RWPE2 (cell line): ENCODE measurements at regions not wholly inside any gene's neighbourhood (a gene's known extent, or its start where the extent isn't known, plus 50 kb on each side); places are given as distances from the start of the nearest gene placed in this dataset.

Source experiments
- ATAC-seq: fragments of 200-7000 bp; cut with Tn5 transposase; 3 replicates; pipeline ENCODE4 v1.9.1; 2021; ENCODE audit warnings: low read depth
- DNase-seq: peaks from one replicate; pipeline ENCODE4 v3.0.0-alpha.2; 2020; ENCODE audit warnings: low spot score
- H3K27ac ChIP-seq: fragments of 450-650 bp; 2 replicates; pipeline ENCODE4 v1.5.1; 2017; ENCODE audit warnings: mild to moderate bottlenecking; ENCODE audit not compliant: poor library complexity, severe bottlenecking
- H3K27me3 ChIP-seq: fragments of 250-450 bp; sonication (Bioruptor Pico); 2 replicates; pipeline ENCODE4 v1.5.1; 2021; ENCODE audit warnings: mild to moderate bottlenecking, moderate library complexity; ENCODE audit not compliant: insufficient read depth, poor library complexity, severe bottlenecking
- H3K36me3 ChIP-seq: fragments of 250-450 bp; sonication (Bioruptor Pico); 2 replicates; pipeline ENCODE4 v1.5.1; 2020; ENCODE audit warnings: low read depth, mild to moderate bottlenecking, moderate library complexity
- H3K4me1 ChIP-seq: fragments of 250-450 bp; sonication (Bioruptor Pico); 2 replicates; pipeline ENCODE4 v1.5.1; 2021; ENCODE audit warnings: mild to moderate bottlenecking, moderate library complexity; ENCODE audit not compliant: insufficient read depth, poor library complexity, severe bottlenecking
- H3K4me3 ChIP-seq: fragments of 250-450 bp; sonication (Bioruptor Pico); 2 replicates; pipeline ENCODE4 v1.5.1; 2021; ENCODE audit warnings: mild to moderate bottlenecking, moderate library complexity; ENCODE audit not compliant: severe bottlenecking
- H3K9me3 ChIP-seq: fragments of 250-450 bp; sonication (Bioruptor Pico); 2 replicates; pipeline ENCODE4 v1.5.1; 2021; ENCODE audit warnings: mild to moderate bottlenecking, moderate library complexity; ENCODE audit not compliant: severe bottlenecking
- TF ChIP-seq, protein P1 (sequence below): fragments of 450-650 bp; IDR thresholded peaks from one replicate; pipeline ENCODE4 v1.5.1; 2017; ENCODE audit warnings: mild to moderate bottlenecking, moderate library complexity; ENCODE audit not compliant: poor library complexity, severe bottlenecking

DNA sequence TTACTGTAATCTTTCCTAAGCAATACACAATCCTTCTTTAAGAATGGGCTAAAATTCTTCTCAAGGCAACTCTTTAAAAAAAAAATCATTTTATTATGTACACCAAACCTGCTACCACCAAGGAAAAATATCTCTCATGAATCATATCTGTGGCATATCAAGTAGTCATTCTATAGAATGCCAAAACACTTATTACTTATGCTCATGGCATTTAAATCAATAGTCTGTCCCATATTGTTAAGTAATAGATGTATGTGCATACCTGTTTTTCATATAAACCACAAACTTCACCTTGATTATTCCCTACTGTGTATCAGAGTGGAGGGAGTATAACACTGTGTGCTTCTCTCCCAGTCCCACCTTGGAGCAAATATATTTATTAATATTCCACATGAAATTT lies 95.8 kb upstream of the SETBP1 start:
- Histone ChIP-seq H3K4me3 (no peak overlapping the region), H3K27ac (no peak overlapping the region), H3K27me3 (no peaks in the 10 kb centered on the region), H3K36me3 (no peaks in the 10 kb centered on the region), H3K9me3 (no peaks in the 10 kb centered on the region), H3K4me1 (peaks cover 12% of the 10 kb centered on the region)
- DNase-seq = no peak
- ATAC-seq = peak; percentile 58
- TF ChIP-seq, protein P1, sequence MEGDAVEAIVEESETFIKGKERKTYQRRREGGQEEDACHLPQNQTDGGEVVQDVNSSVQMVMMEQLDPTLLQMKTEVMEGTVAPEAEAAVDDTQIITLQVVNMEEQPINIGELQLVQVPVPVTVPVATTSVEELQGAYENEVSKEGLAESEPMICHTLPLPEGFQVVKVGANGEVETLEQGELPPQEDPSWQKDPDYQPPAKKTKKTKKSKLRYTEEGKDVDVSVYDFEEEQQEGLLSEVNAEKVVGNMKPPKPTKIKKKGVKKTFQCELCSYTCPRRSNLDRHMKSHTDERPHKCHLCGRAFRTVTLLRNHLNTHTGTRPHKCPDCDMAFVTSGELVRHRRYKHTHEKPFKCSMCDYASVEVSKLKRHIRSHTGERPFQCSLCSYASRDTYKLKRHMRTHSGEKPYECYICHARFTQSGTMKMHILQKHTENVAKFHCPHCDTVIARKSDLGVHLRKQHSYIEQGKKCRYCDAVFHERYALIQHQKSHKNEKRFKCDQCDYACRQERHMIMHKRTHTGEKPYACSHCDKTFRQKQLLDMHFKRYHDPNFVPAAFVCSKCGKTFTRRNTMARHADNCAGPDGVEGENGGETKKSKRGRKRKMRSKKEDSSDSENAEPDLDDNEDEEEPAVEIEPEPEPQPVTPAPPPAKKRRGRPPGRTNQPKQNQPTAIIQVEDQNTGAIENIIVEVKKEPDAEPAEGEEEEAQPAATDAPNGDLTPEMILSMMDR = no peak

DNA sequence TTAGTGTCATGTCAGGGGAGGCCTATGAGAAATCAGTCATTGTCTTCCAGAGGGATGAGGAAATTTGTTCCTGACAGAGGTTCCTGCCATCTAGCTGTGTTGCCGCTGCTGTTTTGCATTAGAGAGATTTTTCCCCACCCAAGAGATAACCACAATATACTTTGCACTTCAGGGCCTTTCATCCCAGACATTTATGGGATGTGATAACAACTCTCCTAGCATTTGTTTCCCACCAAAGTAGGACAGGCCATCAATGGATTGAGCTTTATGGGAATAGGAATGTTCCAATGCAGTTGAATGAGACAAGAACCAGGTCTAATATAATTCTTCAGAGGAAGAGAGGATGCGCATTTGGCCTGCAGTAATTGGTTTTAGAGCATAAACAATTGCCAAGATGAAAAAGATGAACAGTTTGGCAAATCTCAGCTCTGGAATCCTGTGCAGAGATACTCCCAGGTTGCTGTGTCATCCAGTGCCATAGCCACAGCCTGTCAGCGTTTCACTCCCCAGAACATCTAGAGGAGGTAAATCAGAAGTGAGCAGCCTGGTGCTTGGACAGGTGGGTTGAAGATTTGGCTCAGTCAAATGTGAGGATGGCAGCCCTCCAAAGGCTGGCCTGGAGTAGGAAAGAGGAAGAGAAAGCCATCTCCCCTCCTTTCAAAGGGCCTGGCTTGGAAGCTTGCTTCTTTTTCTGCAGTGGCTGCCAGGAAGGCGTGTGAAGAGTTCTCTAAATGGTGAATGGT lies 93.7 kb upstream of the SETBP1 start:
- Histone ChIP-seq H3K27ac (no peak overlapping the region), H3K36me3 (no peaks in the 10 kb centered on the region), H3K4me3 (no peak overlapping the region), H3K9me3 (no peaks in the 10 kb centered on the region), H3K27me3 (no peaks in the 10 kb centered on the region), H3K4me1 (peaks cover 15% of the 10 kb centered on the region)
- DNase-seq (no peak), ATAC-seq (no peak)
- TF ChIP-seq, protein P1 = no peak

DNA sequence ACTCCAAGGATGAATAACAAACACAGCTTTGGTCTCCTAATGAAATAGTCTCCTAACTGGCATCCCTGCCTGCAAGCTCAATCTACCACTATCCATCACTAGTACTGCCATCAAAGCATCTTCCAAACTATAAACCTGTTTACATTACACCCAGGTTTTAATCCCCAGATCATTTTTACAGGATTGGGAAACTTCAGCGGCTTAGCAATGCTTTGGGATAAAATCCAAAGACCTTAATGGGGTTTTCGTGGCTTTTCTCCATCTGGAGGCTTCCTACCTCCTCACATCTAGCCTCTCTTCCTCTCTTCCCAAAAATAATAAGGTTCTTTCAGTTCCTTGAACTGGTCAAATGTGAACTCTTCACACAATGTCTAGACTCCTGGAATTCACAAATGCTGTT lies 92.2 kb upstream of the SETBP1 start:
- no peak for DNase-seq
- no peak for ATAC-seq
- no peak overlapping the region for H3K4me3 ChIP-seq
- H3K36me3 ChIP-seq = no peaks in the 10 kb centered on the region
- no peaks in the 10 kb centered on the region for H3K9me3 ChIP-seq
- peaks cover 15% of the 10 kb centered on the region for H3K4me1 ChIP-seq
- no peaks in the 10 kb centered on the region for H3K27me3 ChIP-seq
- TF ChIP-seq, protein P1 = no peak
- H3K27ac ChIP-seq = no peak overlapping the region

DNA sequence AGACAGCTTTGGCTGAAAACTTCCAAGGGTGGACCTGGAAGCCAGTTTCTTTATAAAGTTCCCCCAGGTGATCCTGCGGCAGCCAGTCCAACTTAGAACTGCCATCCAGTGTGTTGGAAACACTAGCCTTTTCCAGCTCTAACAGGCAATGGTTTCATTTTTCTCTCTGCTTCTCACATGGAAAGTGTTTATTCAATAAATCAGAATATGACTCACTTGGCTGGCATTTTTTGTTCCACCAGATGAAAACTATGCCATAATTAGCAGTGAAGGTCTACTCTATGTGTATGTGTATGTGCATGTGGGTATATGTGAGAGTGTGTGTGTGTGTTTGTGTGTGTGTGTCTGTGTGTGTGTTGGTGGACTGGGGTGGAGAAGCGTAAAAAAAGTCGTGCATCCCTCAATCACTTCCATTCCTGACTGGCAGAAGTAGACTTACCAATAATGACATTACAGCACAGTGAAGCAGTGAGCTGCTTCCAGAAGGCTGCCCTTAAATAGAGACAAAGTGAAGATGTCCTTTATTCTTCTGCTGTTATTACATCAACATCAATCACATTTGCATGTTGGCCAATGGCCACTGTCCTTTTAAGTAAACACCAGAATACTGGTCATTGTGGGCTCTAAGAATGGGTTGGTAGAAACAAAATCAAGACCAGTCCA lies 90.9 kb upstream of the SETBP1 start:
- H3K36me3 ChIP-seq = no peaks in the 10 kb centered on the region
- H3K4me3 ChIP-seq = no peak overlapping the region
- H3K4me1 ChIP-seq = peaks cover 20% of the 10 kb centered on the region
- TF ChIP-seq, protein P1 = no peak
- H3K27ac ChIP-seq = peak overlapping the region; percentile 56
- DNase-seq (no peak), ATAC-seq (peak; percentile 88)
- H3K27me3 ChIP-seq = no peaks in the 10 kb centered on the region
- no peaks in the 10 kb centered on the region for H3K9me3 ChIP-seq
